H9 (cell line): ENCODE measurements at regions not wholly inside any gene's neighbourhood (a gene's known extent, or its start where the extent isn't known, plus 50 kb on each side); places are given as distances from the start of the nearest gene placed in this dataset.

Experiments used
- DNase-seq: peaks from one replicate; pipeline ENCODE4 v3.0.0-alpha.2; 2017
- H2AFZ ChIP-seq: one replicate; pipeline ENCODE4 v1.6.1; 2013; ENCODE audit warnings: mild to moderate bottlenecking, low read length, control low read depth, moderate library complexity
- H2AK5ac ChIP-seq: 2 replicates; pipeline ENCODE4 v1.6.1; 2013; ENCODE audit warnings: low read length, control low read depth, mixed read lengths; ENCODE audit not compliant: insufficient read length
- H2BK120ac ChIP-seq: one replicate; pipeline ENCODE4 v1.6.1; 2013; ENCODE audit warnings: low read depth, mild to moderate bottlenecking, low read length, control low read depth, inconsistent platforms; ENCODE audit not compliant: poor library complexity, severe bottlenecking
- H2BK12ac ChIP-seq: 2 replicates; pipeline ENCODE4 v1.6.1; 2013; ENCODE audit warnings: low read length, control low read depth, mixed read lengths, low read depth; ENCODE audit not compliant: insufficient read length
- H2BK15ac ChIP-seq: 2 replicates; pipeline ENCODE4 v1.6.1; 2013; ENCODE audit warnings: low read depth, low read length, control low read depth
- H2BK20ac ChIP-seq: one replicate; pipeline ENCODE4 v1.6.1; 2013; ENCODE audit warnings: low read depth, mild to moderate bottlenecking, low read length, control low read depth, inconsistent platforms; ENCODE audit not compliant: poor library complexity, severe bottlenecking
- H2BK5ac ChIP-seq: 2 replicates; pipeline ENCODE4 v1.6.1; 2013; ENCODE audit warnings: low read length, control low read depth, mixed read lengths; ENCODE audit not compliant: insufficient read length
- H3K14ac ChIP-seq: 2 replicates; pipeline ENCODE4 v1.6.1; 2013; ENCODE audit warnings: low read length, control low read depth; ENCODE audit not compliant: insufficient read depth
- H3K18ac ChIP-seq: 2 replicates; pipeline ENCODE4 v1.6.1; 2013; ENCODE audit warnings: low read depth, mild to moderate bottlenecking, mixed read lengths, low read length, control low read depth; ENCODE audit not compliant: insufficient read length
- H3K23ac ChIP-seq: 2 replicates; pipeline ENCODE4 v1.6.1; 2013; ENCODE audit warnings: low read length, control low read depth, mixed read lengths, low read depth; ENCODE audit not compliant: insufficient read length
- H3K23me2 ChIP-seq: 2 replicates; pipeline ENCODE4 v1.6.1; 2013; ENCODE audit warnings: low read depth, mild to moderate bottlenecking, mixed read lengths, low read length, control low read depth; ENCODE audit not compliant: insufficient read length, poor library complexity, severe bottlenecking
- H3K27ac ChIP-seq: 2 replicates; pipeline ENCODE4 v1.5.1; 2013; ENCODE audit warnings: low read length, control low read depth, mixed read lengths, low read depth; ENCODE audit not compliant: insufficient read length
- H3K27me3 ChIP-seq: 2 replicates; pipeline ENCODE4 v1.6.1; 2013; ENCODE audit warnings: low read length, control low read depth, inconsistent platforms; ENCODE audit not compliant: insufficient read depth
- H3K4ac ChIP-seq: 2 replicates; pipeline ENCODE4 v1.6.1; 2013; ENCODE audit warnings: low read depth, mild to moderate bottlenecking, control low read depth, inconsistent platforms, low read length, moderate library complexity
- H3K4me1 ChIP-seq: 2 replicates; pipeline ENCODE4 v1.6.1; 2013; ENCODE audit warnings: low read length, control low read depth, inconsistent platforms; ENCODE audit not compliant: insufficient read depth
- H3K4me2 ChIP-seq: 2 replicates; pipeline ENCODE4 v1.6.1; 2013; ENCODE audit warnings: low read length, control low read depth, mixed read lengths; ENCODE audit not compliant: insufficient read length, insufficient read depth
- H3K56ac ChIP-seq: 2 replicates; pipeline ENCODE4 v1.6.1; 2013; ENCODE audit warnings: low read depth, mild to moderate bottlenecking, mixed read lengths, low read length, control low read depth; ENCODE audit not compliant: insufficient read length
- H3K79me1 ChIP-seq: 2 replicates; pipeline ENCODE4 v1.6.1; 2013; ENCODE audit warnings: low read depth, mild to moderate bottlenecking, moderate library complexity, low read length, control low read depth, inconsistent platforms; ENCODE audit not compliant: insufficient read depth, poor library complexity, severe bottlenecking
- H3K79me2 ChIP-seq: 2 replicates; pipeline ENCODE4 v1.6.1; 2013; ENCODE audit warnings: low read length, control low read depth, inconsistent platforms; ENCODE audit not compliant: insufficient read depth
- H3K9ac ChIP-seq: 2 replicates; pipeline ENCODE4 v1.6.1; 2013; ENCODE audit warnings: low read length, control low read depth, mixed read lengths; ENCODE audit not compliant: insufficient read length; ENCODE audit errors: extremely low read depth
- H3K9me3 ChIP-seq: one replicate; pipeline ENCODE4 v1.6.1; 2013; ENCODE audit warnings: low read depth, low read length, inconsistent platforms; ENCODE audit not compliant: control insufficient read depth
- H3T11ph ChIP-seq: one replicate; pipeline ENCODE4 v1.6.1; 2013; ENCODE audit warnings: mild to moderate bottlenecking, low read length, control low read depth, inconsistent platforms
- H4K20me1 ChIP-seq: one replicate; pipeline ENCODE4 v1.6.1; 2013; ENCODE audit not compliant: control insufficient read depth, insufficient read length, insufficient read depth
- H4K5ac ChIP-seq: 2 replicates; pipeline ENCODE4 v1.6.1; 2013; ENCODE audit warnings: low read depth, mild to moderate bottlenecking, mixed read lengths, low read length, control low read depth; ENCODE audit not compliant: insufficient read length
- H4K8ac ChIP-seq: replicated peaks from 2 replicates; pipeline ENCODE4 v1.6.1; 2013; ENCODE audit warnings: low read length, control low read depth, mixed read lengths, low read depth; ENCODE audit not compliant: insufficient read length
- H4K91ac ChIP-seq: 2 replicates; pipeline ENCODE4 v1.6.1; 2013; ENCODE audit warnings: low read depth, mild to moderate bottlenecking, moderate library complexity, mixed read lengths, low read length, control low read depth; ENCODE audit not compliant: insufficient read length
- H3K27ac Mint-ChIP-seq, 3 experiments: 2 replicates in 2 of 3; 3 replicates in 1 of 3; pipeline ENCODE4 v1.8.0; 2020 to 2021; ENCODE audit warnings: mixed read lengths in 3 of 3, mild to moderate bottlenecking in 1 of 3, moderate library complexity in 1 of 3
- H3K27me3 Mint-ChIP-seq: 2 replicates; pipeline ENCODE4 v1.8.0; 2021; ENCODE audit warnings: low read depth, mild to moderate bottlenecking, moderate library complexity, mixed read lengths
- H3K36me3 Mint-ChIP-seq, 3 experiments: 2 replicates in 2 of 3; 3 replicates in 1 of 3; pipeline ENCODE4 v1.8.0; 2020 to 2021; ENCODE audit warnings: low read depth in 3 of 3, mixed read lengths in 3 of 3; ENCODE audit not compliant: insufficient read depth in 1 of 3
- H3K4me1 Mint-ChIP-seq, 2 experiments: 2 replicates each; pipeline ENCODE4 v1.8.0; 2020; ENCODE audit warnings: mixed read lengths in 2 of 2
- H3K4me3 Mint-ChIP-seq, 2 experiments: 2 replicates in 1 of 2; 3 replicates in 1 of 2; pipeline ENCODE4 v1.8.0; 2020 to 2021; ENCODE audit warnings: mild to moderate bottlenecking in 2 of 2, mixed read lengths in 2 of 2, moderate library complexity in 1 of 2
- H3K9me3 Mint-ChIP-seq, 2 experiments: 2 replicates in 1 of 2; 3 replicates in 1 of 2; pipeline ENCODE4 v1.8.0; 2020; ENCODE audit warnings: mild to moderate bottlenecking in 2 of 2, mixed read lengths in 2 of 2, moderate library complexity in 1 of 2
- CTCF ChIP-seq: fragments of 200-600 bp; sonication (generic); conservative IDR thresholded peaks from 3 replicates; pipeline ENCODE4 v1.8.0; 2021; ENCODE audit warnings: antibody characterized with exemption, mild to moderate bottlenecking
- WGBS: extraction: QIAGEN DNeasy Blood & Tissue Kit; methylation state at CpG from one replicate; pipeline ENCODE4 v1.1.7; 2013; ENCODE audit warnings: missing lambda C conversion rate, low lambda C conversion rate, mixed read lengths; ENCODE audit not compliant: insufficient read length; ENCODE audit errors: extremely low coverage; 5-methylcytosine and 5-hydroxymethylcytosine counted together

DNA sequence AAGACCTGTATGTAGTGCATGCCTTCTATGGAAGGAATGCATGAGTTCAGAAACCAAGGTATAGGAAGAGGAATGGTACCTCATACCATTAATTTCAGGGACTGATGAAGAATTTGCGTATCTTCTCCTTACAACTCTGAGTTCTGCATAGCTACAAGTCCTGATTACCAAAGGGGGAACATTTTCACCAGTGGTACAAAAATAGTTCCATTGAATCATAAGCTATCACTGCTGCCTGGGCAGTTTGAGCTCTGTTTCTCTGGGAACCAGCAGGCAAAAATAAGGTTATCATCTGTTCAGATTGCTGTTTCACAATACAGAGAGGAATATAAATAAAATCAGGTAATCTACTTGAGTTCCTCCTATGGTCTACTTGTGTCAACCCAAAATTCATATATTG is 77.9 kb upstream of the GNPDA2 start:
- no peak overlapping the region for H2AK5ac ChIP-seq
- H3K9me3 Mint-ChIP-seq: peaks cover 4 to 10% of the 10 kb centered on the region in 2 experiments
- no peak overlapping the region for H3K4me3 Mint-ChIP-seq
- H3K14ac ChIP-seq: no peak overlapping the region
- no peak for TF ChIP-seq CTCF
- WGBS: no CpG with 5 or more reads among the region's 1 CpG
- H3K9ac ChIP-seq: no peak overlapping the region
- no peaks in the 10 kb centered on the region for H3K23me2 ChIP-seq
- H3K23ac ChIP-seq: no peak overlapping the region
- H4K20me1 ChIP-seq: no peaks in the 10 kb centered on the region
- no peak overlapping the region for H2BK12ac ChIP-seq
- H3K27me3 ChIP-seq: no peaks in the 10 kb centered on the region
- no peaks in the 10 kb centered on the region for H3K27me3 Mint-ChIP-seq
- no peak overlapping the region for H4K5ac ChIP-seq
- H3K36me3 Mint-ChIP-seq: peaks cover 3 to 4% (median 3%) of the 10 kb centered on the region in 3 experiments; a peak in 4 of 7 replicates
- no peak overlapping the region for H3K27ac ChIP-seq
- no peaks in the 10 kb centered on the region for H3K79me2 ChIP-seq
- peaks cover 5% of the 10 kb centered on the region for H3K9me3 ChIP-seq
- no peak overlapping the region for H2BK120ac ChIP-seq
- no peak overlapping the region for H2BK15ac ChIP-seq
- H3K4me1 Mint-ChIP-seq: no peaks in the 10 kb centered on the region
- H3K27ac Mint-ChIP-seq: no peak overlapping the region
- no peak overlapping the region for H3T11ph ChIP-seq
- no peak overlapping the region for H3K4ac ChIP-seq
- no peaks in the 10 kb centered on the region for H3K79me1 ChIP-seq
- no peak overlapping the region for H2AFZ ChIP-seq
- no peak overlapping the region for H3K56ac ChIP-seq
- H2BK5ac ChIP-seq: no peak overlapping the region
- H3K4me1 ChIP-seq: no peaks in the 10 kb centered on the region
- DNase-seq: no peak
- H2BK20ac ChIP-seq: no peak overlapping the region
- H3K4me2 ChIP-seq: no peak overlapping the region
- no peak overlapping the region for H3K18ac ChIP-seq
- no peak overlapping the region for H4K8ac ChIP-seq
- H4K91ac ChIP-seq: no peak overlapping the region
